ENCODE measurements at regions not wholly inside any gene's neighbourhood (a gene's known extent, or its start where the extent isn't known, plus 50 kb on each side); places are given as distances from the start of the nearest gene placed in this dataset.

- TF ChIP-seq CTCF (IDR thresholded peaks at IDR 0.05; ENCODE audit: insufficient read depth, low read length, severe bottlenecking), result no peak
- DNase-seq (ENCODE audit: low read depth), result no peak
- H3K27me3 ChIP-seq (ENCODE audit: control insufficient read depth, insufficient read depth, low read length), result no peaks in the 10 kb centered on the region
- H3K36me3 ChIP-seq (ENCODE audit: control insufficient read depth, insufficient read depth, low read length), result no peaks in the 10 kb centered on the region
- no peak overlapping the region for H3K4me3 ChIP-seq (ENCODE audit: low read depth, low read length)
- no peak for FAIRE-seq
Measured at GRCh38 chr5:2006971-2007291, 124.2 kb upstream of the IRX4 start.

GRCh38 chr5:2006193-2006970 is 123.7 kb upstream of the IRX4 start:
- no peak for FAIRE-seq
- no peak for DNase-seq (ENCODE audit: low read depth)
- Histone ChIP-seq H3K4me3 (ENCODE audit: low read depth, low read length) (no peak overlapping the region), H3K36me3 (ENCODE audit: control insufficient read depth, insufficient read depth, low read length) (no peaks in the 10 kb centered on the region), H3K27me3 (ENCODE audit: control insufficient read depth, insufficient read depth, low read length) (no peaks in the 10 kb centered on the region)
- no peak for TF ChIP-seq CTCF (IDR thresholded peaks at IDR 0.05; ENCODE audit: insufficient read depth, low read length, severe bottlenecking)

- no peak for FAIRE-seq
Measured at GRCh38 chr5:2005101-2006041, 122.6 kb upstream of the IRX4 start.

GRCh38 chr5:2003690-2004365 is 121.1 kb upstream of the IRX4 start:
- no peak for DNase-seq (ENCODE audit: low read depth)
- Histone ChIP-seq H3K4me3 (ENCODE audit: low read depth, low read length) (no peak overlapping the region), H3K27me3 (ENCODE audit: control insufficient read depth, insufficient read depth, low read length) (no peaks in the 10 kb centered on the region), H3K36me3 (ENCODE audit: control insufficient read depth, insufficient read depth, low read length) (no peaks in the 10 kb centered on the region)
- no peak for TF ChIP-seq CTCF (IDR thresholded peaks at IDR 0.05; ENCODE audit: insufficient read depth, low read length, severe bottlenecking)
- FAIRE-seq, result no peak

More at GRCh38 chr5:2005101-2006041, 122.6 kb upstream of the IRX4 start:
- no peak overlapping the region for H3K4me3 ChIP-seq (ENCODE audit: low read depth, low read length)
- TF ChIP-seq CTCF (IDR thresholded peaks at IDR 0.05; ENCODE audit: insufficient read depth, low read length, severe bottlenecking), result no peak
- DNase-seq (ENCODE audit: low read depth), result no peak
- H3K27me3 ChIP-seq (ENCODE audit: control insufficient read depth, insufficient read depth, low read length), result no peaks in the 10 kb centered on the region
- no peaks in the 10 kb centered on the region for H3K36me3 ChIP-seq (ENCODE audit: control insufficient read depth, insufficient read depth, low read length)

- no peak for DNase-seq (ENCODE audit: low read depth)
- Histone ChIP-seq H3K4me3 (ENCODE audit: low read depth, low read length) (no peak overlapping the region), H3K27me3 (ENCODE audit: control insufficient read depth, insufficient read depth, low read length) (no peaks in the 10 kb centered on the region), H3K36me3 (ENCODE audit: control insufficient read depth, insufficient read depth, low read length) (no peaks in the 10 kb centered on the region)
- no peak for FAIRE-seq
- no peak for TF ChIP-seq CTCF (IDR thresholded peaks at IDR 0.05; ENCODE audit: insufficient read depth, low read length, severe bottlenecking)
Measured at GRCh38 chr5:2003206-2003605, 120.5 kb upstream of the IRX4 start.
